ENCODE measurements at regions not wholly inside any gene's neighbourhood (a gene's known extent, or its start where the extent isn't known, plus 50 kb on each side); places are given as distances from the start of the nearest gene placed in this dataset.
A peak's percentile ranks its signal among the peaks of the same experiment; 100 is the strongest.

DNA sequence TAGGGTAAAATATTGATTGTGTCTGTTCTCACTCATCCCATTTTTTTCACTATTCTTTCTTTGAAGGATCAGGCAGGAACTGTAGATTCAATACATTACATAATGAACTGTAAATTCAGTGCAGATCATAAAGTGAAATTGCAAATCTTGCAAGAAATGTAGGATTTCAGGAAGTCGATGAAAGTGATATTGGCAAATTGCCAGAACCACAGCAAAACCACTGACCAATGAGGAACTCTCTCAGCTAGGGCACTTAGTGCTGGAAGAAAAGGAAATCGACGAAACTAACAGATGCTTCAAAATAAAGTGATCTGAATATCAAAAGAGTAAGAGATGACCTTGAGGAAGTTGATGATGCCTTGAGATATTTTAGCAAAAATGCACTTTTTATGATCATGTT is 157.6 kb downstream of the AACS start:
- Mint-ChIP-seq H3K27me3 (ENCODE audit: low read depth) (no peaks in the 10 kb centered on the region), H3K27ac (0 out of 2 replicates have a peak overlapping the region, but pooled peaks have one; percentile 33), H3K4me1 (peaks cover 19% of the 10 kb centered on the region), H3K4me3 (no peak overlapping the region), H3K36me3 (peaks cover 28% of the 10 kb centered on the region), H3K9me3 (no peaks in the 10 kb centered on the region)
- POLR2A ChIA-PET, result no interaction called here
- DNase-seq (ENCODE audit: low spot score), result no peak
- no peak for TF ChIP-seq NR3C1 (CRISPR knock-in tag; conservative IDR thresholded peaks at IDR 0.05; ENCODE audit: low read depth)
- TF ChIP-seq ZBTB21 (CRISPR knock-in tag; IDR thresholded peaks at IDR 0.05; ENCODE audit: borderline replicate concordance), result no peak
- TF ChIP-seq TCF7 (CRISPR knock-in tag; IDR thresholded peaks at IDR 0.05; ENCODE audit: low read depth), result no peak
- TF ChIP-seq JUN (CRISPR knock-in tag; IDR thresholded peaks at IDR 0.05), result no peak
- TF ChIP-seq, protein P1, sequence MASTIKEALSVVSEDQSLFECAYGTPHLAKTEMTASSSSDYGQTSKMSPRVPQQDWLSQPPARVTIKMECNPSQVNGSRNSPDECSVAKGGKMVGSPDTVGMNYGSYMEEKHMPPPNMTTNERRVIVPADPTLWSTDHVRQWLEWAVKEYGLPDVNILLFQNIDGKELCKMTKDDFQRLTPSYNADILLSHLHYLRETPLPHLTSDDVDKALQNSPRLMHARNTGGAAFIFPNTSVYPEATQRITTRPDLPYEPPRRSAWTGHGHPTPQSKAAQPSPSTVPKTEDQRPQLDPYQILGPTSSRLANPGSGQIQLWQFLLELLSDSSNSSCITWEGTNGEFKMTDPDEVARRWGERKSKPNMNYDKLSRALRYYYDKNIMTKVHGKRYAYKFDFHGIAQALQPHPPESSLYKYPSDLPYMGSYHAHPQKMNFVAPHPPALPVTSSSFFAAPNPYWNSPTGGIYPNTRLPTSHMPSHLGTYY (CRISPR knock-in tag; IDR thresholded peaks at IDR 0.05), result no peak
- no peak for TF ChIP-seq RORB (CRISPR knock-in tag; IDR thresholded peaks at IDR 0.05)
- ATAC-seq, result no peak
- CTCF ChIA-PET, result no interaction called here

DNA sequence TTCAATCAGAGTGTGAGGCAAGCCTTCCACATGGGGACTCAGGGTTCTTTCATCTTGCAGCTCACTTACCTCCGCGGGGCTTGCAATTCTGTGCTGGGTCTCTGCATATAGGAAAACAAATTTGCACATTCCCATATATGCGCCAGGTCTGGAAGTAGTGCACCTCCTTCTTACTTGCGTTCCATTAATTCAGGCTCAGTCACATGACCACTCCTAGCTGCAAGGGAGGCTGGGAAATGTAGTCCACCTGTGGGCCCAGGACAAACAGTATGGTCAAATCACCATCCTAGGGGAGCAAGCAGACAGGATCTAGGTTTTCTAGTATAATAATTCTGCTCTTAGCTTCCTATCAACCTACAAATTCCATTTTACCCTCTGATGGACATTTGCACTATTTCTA is 160.4 kb downstream of the AACS start:
- Mint-ChIP-seq H3K4me3 (no peak overlapping the region), H3K27me3 (ENCODE audit: low read depth) (no peaks in the 10 kb centered on the region), H3K36me3 (peaks cover 31% of the 10 kb centered on the region), H3K9me3 (no peaks in the 10 kb centered on the region), H3K27ac (no peak overlapping the region), H3K4me1 (peaks cover 20% of the 10 kb centered on the region)
- no peak for DNase-seq (ENCODE audit: low spot score)
- POLR2A ChIA-PET, result no interaction called here
- CTCF ChIA-PET, result interaction anchor here (1.1 to 3.9 kb wide), 2 partner anchors 11 to 37 kb away, joined by 3 to 26 read pairs; no protein-coding TSS in a partner anchor
- no peak for ATAC-seq
- TF ChIP-seq, protein P2, sequence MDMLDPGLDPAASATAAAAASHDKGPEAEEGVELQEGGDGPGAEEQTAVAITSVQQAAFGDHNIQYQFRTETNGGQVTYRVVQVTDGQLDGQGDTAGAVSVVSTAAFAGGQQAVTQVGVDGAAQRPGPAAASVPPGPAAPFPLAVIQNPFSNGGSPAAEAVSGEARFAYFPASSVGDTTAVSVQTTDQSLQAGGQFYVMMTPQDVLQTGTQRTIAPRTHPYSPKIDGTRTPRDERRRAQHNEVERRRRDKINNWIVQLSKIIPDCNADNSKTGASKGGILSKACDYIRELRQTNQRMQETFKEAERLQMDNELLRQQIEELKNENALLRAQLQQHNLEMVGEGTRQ (CRISPR knock-in tag; IDR thresholded peaks at IDR 0.05), result peak; percentile 92
- TF ChIP-seq, protein P3, sequence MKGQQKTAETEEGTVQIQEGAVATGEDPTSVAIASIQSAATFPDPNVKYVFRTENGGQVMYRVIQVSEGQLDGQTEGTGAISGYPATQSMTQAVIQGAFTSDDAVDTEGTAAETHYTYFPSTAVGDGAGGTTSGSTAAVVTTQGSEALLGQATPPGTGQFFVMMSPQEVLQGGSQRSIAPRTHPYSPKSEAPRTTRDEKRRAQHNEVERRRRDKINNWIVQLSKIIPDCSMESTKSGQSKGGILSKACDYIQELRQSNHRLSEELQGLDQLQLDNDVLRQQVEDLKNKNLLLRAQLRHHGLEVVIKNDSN (CRISPR knock-in tag; IDR thresholded peaks at IDR 0.05), result peak; percentile 92
- TF ChIP-seq, protein P4, sequence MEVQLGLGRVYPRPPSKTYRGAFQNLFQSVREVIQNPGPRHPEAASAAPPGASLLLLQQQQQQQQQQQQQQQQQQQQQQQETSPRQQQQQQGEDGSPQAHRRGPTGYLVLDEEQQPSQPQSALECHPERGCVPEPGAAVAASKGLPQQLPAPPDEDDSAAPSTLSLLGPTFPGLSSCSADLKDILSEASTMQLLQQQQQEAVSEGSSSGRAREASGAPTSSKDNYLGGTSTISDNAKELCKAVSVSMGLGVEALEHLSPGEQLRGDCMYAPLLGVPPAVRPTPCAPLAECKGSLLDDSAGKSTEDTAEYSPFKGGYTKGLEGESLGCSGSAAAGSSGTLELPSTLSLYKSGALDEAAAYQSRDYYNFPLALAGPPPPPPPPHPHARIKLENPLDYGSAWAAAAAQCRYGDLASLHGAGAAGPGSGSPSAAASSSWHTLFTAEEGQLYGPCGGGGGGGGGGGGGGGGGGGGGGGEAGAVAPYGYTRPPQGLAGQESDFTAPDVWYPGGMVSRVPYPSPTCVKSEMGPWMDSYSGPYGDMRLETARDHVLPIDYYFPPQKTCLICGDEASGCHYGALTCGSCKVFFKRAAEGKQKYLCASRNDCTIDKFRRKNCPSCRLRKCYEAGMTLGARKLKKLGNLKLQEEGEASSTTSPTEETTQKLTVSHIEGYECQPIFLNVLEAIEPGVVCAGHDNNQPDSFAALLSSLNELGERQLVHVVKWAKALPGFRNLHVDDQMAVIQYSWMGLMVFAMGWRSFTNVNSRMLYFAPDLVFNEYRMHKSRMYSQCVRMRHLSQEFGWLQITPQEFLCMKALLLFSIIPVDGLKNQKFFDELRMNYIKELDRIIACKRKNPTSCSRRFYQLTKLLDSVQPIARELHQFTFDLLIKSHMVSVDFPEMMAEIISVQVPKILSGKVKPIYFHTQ (CRISPR knock-in tag; IDR thresholded peaks at IDR 0.05), result no peak
- TF ChIP-seq, protein P5, sequence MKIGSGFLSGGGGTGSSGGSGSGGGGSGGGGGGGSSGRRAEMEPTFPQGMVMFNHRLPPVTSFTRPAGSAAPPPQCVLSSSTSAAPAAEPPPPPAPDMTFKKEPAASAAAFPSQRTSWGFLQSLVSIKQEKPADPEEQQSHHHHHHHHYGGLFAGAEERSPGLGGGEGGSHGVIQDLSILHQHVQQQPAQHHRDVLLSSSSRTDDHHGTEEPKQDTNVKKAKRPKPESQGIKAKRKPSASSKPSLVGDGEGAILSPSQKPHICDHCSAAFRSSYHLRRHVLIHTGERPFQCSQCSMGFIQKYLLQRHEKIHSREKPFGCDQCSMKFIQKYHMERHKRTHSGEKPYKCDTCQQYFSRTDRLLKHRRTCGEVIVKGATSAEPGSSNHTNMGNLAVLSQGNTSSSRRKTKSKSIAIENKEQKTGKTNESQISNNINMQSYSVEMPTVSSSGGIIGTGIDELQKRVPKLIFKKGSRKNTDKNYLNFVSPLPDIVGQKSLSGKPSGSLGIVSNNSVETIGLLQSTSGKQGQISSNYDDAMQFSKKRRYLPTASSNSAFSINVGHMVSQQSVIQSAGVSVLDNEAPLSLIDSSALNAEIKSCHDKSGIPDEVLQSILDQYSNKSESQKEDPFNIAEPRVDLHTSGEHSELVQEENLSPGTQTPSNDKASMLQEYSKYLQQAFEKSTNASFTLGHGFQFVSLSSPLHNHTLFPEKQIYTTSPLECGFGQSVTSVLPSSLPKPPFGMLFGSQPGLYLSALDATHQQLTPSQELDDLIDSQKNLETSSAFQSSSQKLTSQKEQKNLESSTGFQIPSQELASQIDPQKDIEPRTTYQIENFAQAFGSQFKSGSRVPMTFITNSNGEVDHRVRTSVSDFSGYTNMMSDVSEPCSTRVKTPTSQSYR (CRISPR knock-in tag; IDR thresholded peaks at IDR 0.05), result no peak
- no peak for TF ChIP-seq MXD4 (CRISPR knock-in tag; IDR thresholded peaks at IDR 0.05; ENCODE audit: borderline replicate concordance)
- TF ChIP-seq, protein P6, sequence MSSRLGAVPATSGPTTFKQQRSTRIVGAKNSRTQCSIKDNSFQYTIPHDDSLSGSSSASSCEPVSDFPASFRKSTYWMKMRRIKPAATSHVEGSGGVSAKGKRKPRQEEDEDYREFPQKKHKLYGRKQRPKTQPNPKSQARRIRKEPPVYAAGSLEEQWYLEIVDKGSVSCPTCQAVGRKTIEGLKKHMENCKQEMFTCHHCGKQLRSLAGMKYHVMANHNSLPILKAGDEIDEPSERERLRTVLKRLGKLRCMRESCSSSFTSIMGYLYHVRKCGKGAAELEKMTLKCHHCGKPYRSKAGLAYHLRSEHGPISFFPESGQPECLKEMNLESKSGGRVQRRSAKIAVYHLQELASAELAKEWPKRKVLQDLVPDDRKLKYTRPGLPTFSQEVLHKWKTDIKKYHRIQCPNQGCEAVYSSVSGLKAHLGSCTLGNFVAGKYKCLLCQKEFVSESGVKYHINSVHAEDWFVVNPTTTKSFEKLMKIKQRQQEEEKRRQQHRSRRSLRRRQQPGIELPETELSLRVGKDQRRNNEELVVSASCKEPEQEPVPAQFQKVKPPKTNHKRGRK (CRISPR knock-in tag; IDR thresholded peaks at IDR 0.05; ENCODE audit: borderline replicate concordance), result no peak
- TF ChIP-seq SOX15 (CRISPR knock-in tag; IDR thresholded peaks at IDR 0.05), result no peak
